Right atrium auricular region (tissue), 2 donors: ENCODE measurements at regions not wholly inside any gene's neighbourhood (a gene's known extent, or its start where the extent isn't known, plus 50 kb on each side); places are given as distances from the start of the nearest gene placed in this dataset.

Experiments used
- DNase-seq: peaks from one replicate; pipeline ENCODE4 v3.0.0-alpha.2; 2019; ENCODE audit warnings: low spot score
- H3K27ac ChIP-seq, 2 donors: fragments of 200-600 bp; sonication (generic); 1 replicate in 1 of 2; 2 replicates in 1 of 2; pipeline ENCODE4 v1.5.1; 2016 to 2019
- H3K27me3 ChIP-seq, 2 donors: fragments of 200-600 bp; sonication (generic); one replicate each; pipeline versions ENCODE4 v1.5.1 to v1.6.0; 2017 to 2019
- H3K36me3 ChIP-seq: fragments of 200-600 bp; sonication (generic); one replicate; pipeline ENCODE4 v1.5.1; 2016
- H3K4me1 ChIP-seq, 2 donors: fragments of 200-600 bp; sonication (generic); one replicate each; pipeline versions ENCODE4 v1.5.1 to v1.6.0; 2017 to 2019
- H3K4me3 ChIP-seq, 2 donors: fragments of 200-600 bp; sonication (generic); 1 replicate in 1 of 2; 2 replicates in 1 of 2; pipeline ENCODE4 v1.5.1; 2017 to 2019; ENCODE audit warnings: mild to moderate bottlenecking in 1 of 2, moderate library complexity in 1 of 2
- H3K9me3 ChIP-seq, 2 donors: fragments of 200-600 bp; sonication (generic); one replicate each; pipeline ENCODE4 v1.5.1; 2019
- TF ChIP-seq, protein P1 (sequence below), 2 donors: fragments of 200-600 bp; sonication (generic); IDR thresholded peaks; one replicate each; pipeline ENCODE4 v1.5.1; 2019; ENCODE audit warnings: antibody characterized with exemption in 2 of 2

DNA sequence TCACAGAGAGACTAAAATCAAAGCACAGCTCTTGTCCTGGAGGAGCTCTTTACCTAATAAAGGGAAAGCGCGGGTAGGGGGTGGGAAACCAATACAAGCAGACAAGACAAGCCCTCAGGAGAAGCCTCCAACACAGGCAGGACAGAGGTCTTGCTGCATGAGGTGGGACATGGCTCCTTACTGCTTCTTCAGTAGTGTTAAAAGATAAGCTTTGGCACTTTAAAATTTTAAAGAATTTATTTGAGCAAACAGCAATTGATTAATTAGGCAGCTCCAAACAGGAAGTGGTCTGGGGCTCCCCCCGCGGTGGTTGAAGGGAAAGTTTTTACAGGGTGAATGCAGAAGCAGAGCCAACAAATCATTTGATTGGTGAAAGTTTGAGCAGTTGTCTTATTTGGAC, 50.3 kb upstream of the MACC1 start:
- TF ChIP-seq, protein P1, sequence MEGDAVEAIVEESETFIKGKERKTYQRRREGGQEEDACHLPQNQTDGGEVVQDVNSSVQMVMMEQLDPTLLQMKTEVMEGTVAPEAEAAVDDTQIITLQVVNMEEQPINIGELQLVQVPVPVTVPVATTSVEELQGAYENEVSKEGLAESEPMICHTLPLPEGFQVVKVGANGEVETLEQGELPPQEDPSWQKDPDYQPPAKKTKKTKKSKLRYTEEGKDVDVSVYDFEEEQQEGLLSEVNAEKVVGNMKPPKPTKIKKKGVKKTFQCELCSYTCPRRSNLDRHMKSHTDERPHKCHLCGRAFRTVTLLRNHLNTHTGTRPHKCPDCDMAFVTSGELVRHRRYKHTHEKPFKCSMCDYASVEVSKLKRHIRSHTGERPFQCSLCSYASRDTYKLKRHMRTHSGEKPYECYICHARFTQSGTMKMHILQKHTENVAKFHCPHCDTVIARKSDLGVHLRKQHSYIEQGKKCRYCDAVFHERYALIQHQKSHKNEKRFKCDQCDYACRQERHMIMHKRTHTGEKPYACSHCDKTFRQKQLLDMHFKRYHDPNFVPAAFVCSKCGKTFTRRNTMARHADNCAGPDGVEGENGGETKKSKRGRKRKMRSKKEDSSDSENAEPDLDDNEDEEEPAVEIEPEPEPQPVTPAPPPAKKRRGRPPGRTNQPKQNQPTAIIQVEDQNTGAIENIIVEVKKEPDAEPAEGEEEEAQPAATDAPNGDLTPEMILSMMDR (IDR thresholded peaks at IDR 0.05): no peak
- Histone ChIP-seq H3K9me3 (no peaks in the 10 kb centered on the region), H3K4me1 (no peaks in the 10 kb centered on the region), H3K27me3 (no peaks in the 10 kb centered on the region), H3K36me3 (no peaks in the 10 kb centered on the region), H3K4me3 (no peak overlapping the region), H3K27ac (no peak overlapping the region)
- DNase-seq: no peak

DNA sequence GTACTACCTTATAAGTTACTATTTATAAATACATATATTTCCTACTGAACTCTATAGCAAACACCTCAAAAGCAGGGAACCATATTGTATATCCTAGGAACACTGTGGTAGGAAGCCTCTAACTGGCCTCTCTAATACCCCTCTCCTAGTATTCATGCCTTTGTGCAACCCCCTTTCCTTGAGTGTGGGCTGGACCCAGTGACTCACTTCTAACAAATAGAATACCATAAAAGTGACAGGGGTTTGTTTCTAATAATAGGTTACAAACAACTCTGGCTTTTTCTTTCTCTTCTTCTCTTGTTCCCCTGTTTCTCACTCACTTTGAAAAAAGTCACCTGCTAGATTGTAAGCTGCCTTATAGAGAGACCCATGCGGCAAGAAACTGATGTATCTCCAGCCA, 51.6 kb upstream of the MACC1 start:
- Histone ChIP-seq H3K4me1 (no peaks in the 10 kb centered on the region), H3K27ac (no peak overlapping the region), H3K36me3 (no peaks in the 10 kb centered on the region), H3K27me3 (no peaks in the 10 kb centered on the region), H3K4me3 (no peak overlapping the region), H3K9me3 (no peaks in the 10 kb centered on the region)
- TF ChIP-seq, protein P1 (IDR thresholded peaks at IDR 0.05): no peak
- DNase-seq: no peak

DNA sequence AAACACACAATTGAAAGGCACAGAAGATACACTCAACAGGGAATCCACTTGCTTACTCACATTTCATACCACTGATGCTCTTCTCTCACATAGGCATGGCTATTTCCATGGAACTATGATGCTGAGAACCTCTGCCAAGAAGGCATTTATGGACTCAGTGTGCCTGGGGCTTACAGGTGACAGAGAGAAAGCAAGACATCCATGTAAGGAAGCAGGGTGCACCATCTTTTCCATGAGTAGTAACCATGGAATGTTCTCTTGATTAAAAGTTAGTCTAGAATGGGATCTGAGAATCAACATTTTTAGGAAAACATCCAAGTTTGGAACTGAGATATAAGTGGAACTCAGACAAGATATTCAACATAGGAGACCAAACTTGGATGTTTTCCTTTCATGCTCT, 52.5 kb upstream of the MACC1 start:
- no peaks in the 10 kb centered on the region for H3K9me3 ChIP-seq
- no peak overlapping the region for H3K4me3 ChIP-seq
- peak overlapping the region; percentile 10 to 51 for H3K27ac ChIP-seq
- no peak for DNase-seq
- H3K36me3 ChIP-seq: no peaks in the 10 kb centered on the region
- no peaks in the 10 kb centered on the region for H3K27me3 ChIP-seq
- H3K4me1 ChIP-seq: no peaks in the 10 kb centered on the region
- TF ChIP-seq, protein P1 (IDR thresholded peaks at IDR 0.05): no peak

DNA sequence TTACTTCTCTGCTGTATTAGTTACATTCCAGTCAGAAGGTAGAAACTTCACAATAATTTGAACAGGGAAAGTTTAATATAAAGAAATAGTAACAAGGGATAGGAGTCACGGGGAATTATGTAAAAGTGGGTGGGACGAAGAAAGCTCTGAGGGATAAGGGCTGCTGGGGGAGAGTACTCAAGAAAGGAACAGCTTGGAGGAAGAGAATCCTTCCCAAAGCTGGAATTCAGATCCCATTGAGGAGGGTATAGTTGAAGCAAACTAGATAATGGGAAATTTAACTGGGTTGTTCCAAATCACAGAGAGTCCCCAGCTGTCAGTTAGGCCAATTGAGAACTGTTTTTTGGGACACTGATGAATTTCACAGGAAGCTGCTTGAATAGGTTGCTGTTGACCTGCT, 53.2 kb upstream of the MACC1 start:
- no peak overlapping the region for H3K4me3 ChIP-seq

DNA sequence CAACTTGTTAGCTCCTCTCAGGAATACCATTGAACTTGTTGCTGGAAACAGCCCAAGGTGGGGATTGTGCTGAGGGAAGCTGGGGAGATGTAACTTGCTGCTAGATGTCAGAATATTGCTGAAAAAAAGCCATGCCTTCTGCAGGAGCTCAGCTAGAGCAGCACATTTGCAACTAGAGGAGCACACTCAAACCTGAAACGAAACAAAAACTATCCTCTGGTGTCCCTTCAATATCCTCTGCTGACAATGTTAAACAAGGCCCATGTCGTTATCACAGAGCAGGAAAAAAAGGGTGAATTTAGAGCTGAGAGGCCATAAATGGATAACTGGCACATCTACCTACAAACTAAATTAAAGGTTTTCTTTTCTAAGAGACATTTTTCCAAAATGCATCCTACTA, 53.7 kb upstream of the MACC1 start:
- no peaks in the 10 kb centered on the region for H3K27me3 ChIP-seq
- no peaks in the 10 kb centered on the region for H3K36me3 ChIP-seq
- peak overlapping the region in 1 of 2 donors; percentile 51 for H3K27ac ChIP-seq
- TF ChIP-seq, protein P1 (IDR thresholded peaks at IDR 0.05): no peak
- no peak overlapping the region for H3K4me3 ChIP-seq
- no peak for DNase-seq
- H3K9me3 ChIP-seq: no peaks in the 10 kb centered on the region
- H3K4me1 ChIP-seq: no peaks in the 10 kb centered on the region

More for the DNA sequence above, 53.2 kb upstream of the MACC1 start:
- Histone ChIP-seq H3K36me3 (no peaks in the 10 kb centered on the region), H3K27me3 (no peaks in the 10 kb centered on the region), H3K9me3 (no peaks in the 10 kb centered on the region), H3K4me1 (no peaks in the 10 kb centered on the region), H3K27ac (peak overlapping the region; percentile 10 to 51)
- DNase-seq: no peak
- TF ChIP-seq, protein P1 (IDR thresholded peaks at IDR 0.05): no peak

DNA sequence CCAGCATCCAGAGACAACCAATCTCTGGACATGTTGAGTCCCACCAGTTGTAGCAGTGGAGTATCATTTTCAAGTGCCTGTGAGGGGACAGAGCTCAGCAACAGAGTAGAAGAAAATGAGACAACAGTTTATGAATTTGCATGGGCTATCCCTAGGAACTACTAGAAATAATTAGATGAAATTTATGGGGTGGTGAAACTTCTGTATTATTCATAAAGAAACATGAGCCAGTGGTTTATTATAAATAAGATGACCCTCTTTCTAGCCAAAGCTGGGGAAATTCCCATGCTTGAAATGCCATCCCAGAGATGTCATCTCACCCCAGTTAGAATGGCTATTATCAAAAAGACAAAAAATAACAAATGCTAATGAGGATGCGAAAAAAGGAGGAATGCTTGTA, 55.1 kb upstream of the ITGB8 start:
- no peaks in the 10 kb centered on the region for H3K9me3 ChIP-seq
- H3K4me3 ChIP-seq: no peak overlapping the region
- H3K27me3 ChIP-seq: no peaks in the 10 kb centered on the region
- no peak for DNase-seq
- H3K4me1 ChIP-seq: no peaks in the 10 kb centered on the region
- H3K36me3 ChIP-seq: no peaks in the 10 kb centered on the region
- TF ChIP-seq, protein P1 (IDR thresholded peaks at IDR 0.05): no peak
- H3K27ac ChIP-seq: no peak overlapping the region
